SK-N-SH treated with all-trans-retinoic acid at 6 μM for 48 hours (cell line): ENCODE measurements at regions not wholly inside any gene's neighbourhood (a gene's known extent, or its start where the extent isn't known, plus 50 kb on each side); places are given as distances from the start of the nearest gene placed in this dataset.

Source experiments
- ATAC-seq: fragments of 200-7000 bp; cut with Tn5 transposase; 3 replicates; pipeline ENCODE4 v1.9.1; 2020; ENCODE audit warnings: mild to moderate bottlenecking, moderate library complexity
- ARNTL ChIP-seq: fragments of 450-650 bp; formaldehyde crosslinking; IDR thresholded peaks from 2 replicates; pipeline ENCODE4 v1.5.0; 2020; ENCODE audit warnings: low read depth, mild to moderate bottlenecking, moderate library complexity, borderline replicate concordance
- BACH2 ChIP-seq: fragments of 250-450 bp; sonication (Bioruptor Pico); IDR thresholded peaks from 2 replicates; pipeline ENCODE4 v1.9.0; 2021; ENCODE audit warnings: mild to moderate bottlenecking, borderline replicate concordance
- CSDC2 ChIP-seq: fragments of 250-450 bp; sonication (Bioruptor Pico); IDR thresholded peaks from 2 replicates; pipeline ENCODE4 v1.5.0; 2020; ENCODE audit warnings: mild to moderate bottlenecking, moderate library complexity
- PPARA ChIP-seq: fragments of 250-450 bp; sonication (Bioruptor Pico); IDR thresholded peaks from 2 replicates; pipeline ENCODE4 v1.5.0; 2020; ENCODE audit warnings: mild to moderate bottlenecking, borderline replicate concordance
- SNAI2 ChIP-seq: fragments of 250-450 bp; sonication (Bioruptor Pico); IDR thresholded peaks from 2 replicates; pipeline ENCODE4 v1.5.0; 2020; ENCODE audit warnings: mild to moderate bottlenecking, moderate library complexity
- TCF4 ChIP-seq: fragments of 250-450 bp; sonication (Bioruptor Pico); IDR thresholded peaks from 2 replicates; pipeline ENCODE4 v1.8.0; 2021; ENCODE audit warnings: mild to moderate bottlenecking, moderate library complexity, borderline replicate concordance
- TOX ChIP-seq: fragments of 250-450 bp; sonication (Bioruptor Pico); IDR thresholded peaks from 2 replicates; pipeline ENCODE4 v1.8.0; 2021; ENCODE audit warnings: mild to moderate bottlenecking, moderate library complexity, borderline replicate concordance
- ZC3H10 ChIP-seq: fragments of 250-450 bp; sonication (Bioruptor Pico); IDR thresholded peaks from 2 replicates; pipeline ENCODE4 v1.5.1; 2021; ENCODE audit warnings: mild to moderate bottlenecking, moderate library complexity
- ZFP3 ChIP-seq: fragments of 250-450 bp; sonication (Bioruptor Pico); IDR thresholded peaks from 2 replicates; pipeline ENCODE4 v1.5.0; 2020; ENCODE audit warnings: mild to moderate bottlenecking, moderate library complexity
- ZFP30 ChIP-seq: fragments of 450-650 bp; formaldehyde crosslinking; IDR thresholded peaks from 2 replicates; pipeline ENCODE4 v1.5.0; 2022; ENCODE audit warnings: mild to moderate bottlenecking, moderate library complexity
- ZNF565 ChIP-seq: fragments of 450-650 bp; formaldehyde crosslinking; conservative IDR thresholded peaks from 2 replicates; pipeline ENCODE4 v1.5.0; 2020; ENCODE audit warnings: low read depth, mild to moderate bottlenecking, moderate library complexity
- ZNF70 ChIP-seq: fragments of 450-650 bp; formaldehyde crosslinking; IDR thresholded peaks from 2 replicates; pipeline ENCODE4 v1.5.0; 2020; ENCODE audit warnings: mild to moderate bottlenecking, moderate library complexity
- TF ChIP-seq, protein P1 (sequence below): fragments of 250-450 bp; sonication (Bioruptor Pico); IDR thresholded peaks from 2 replicates; pipeline ENCODE4 v1.5.0; 2020; ENCODE audit warnings: mild to moderate bottlenecking, moderate library complexity
- TF ChIP-seq, protein P2 (sequence below): fragments of 250-450 bp; sonication (Bioruptor Pico); IDR thresholded peaks from 2 replicates; pipeline ENCODE4 v1.8.0; 2020; ENCODE audit warnings: mild to moderate bottlenecking, moderate library complexity, borderline replicate concordance
- TF ChIP-seq, protein P3 (sequence below): fragments of 250-450 bp; sonication (Bioruptor Pico); IDR thresholded peaks from 2 replicates; pipeline ENCODE4 v1.8.0; 2021; ENCODE audit warnings: low read depth, mild to moderate bottlenecking, moderate library complexity, borderline replicate concordance
- TF ChIP-seq, protein P4 (sequence below): fragments of 250-450 bp; sonication (Bioruptor Pico); IDR thresholded peaks from 2 replicates; pipeline ENCODE4 v1.5.1; 2020; ENCODE audit warnings: low read depth, mild to moderate bottlenecking, moderate library complexity
- TF ChIP-seq, protein P5 (sequence below): fragments of 250-450 bp; sonication (Bioruptor Pico); IDR thresholded peaks from 2 replicates; pipeline ENCODE4 v1.5.1; 2021; ENCODE audit warnings: mild to moderate bottlenecking, moderate library complexity

DNA sequence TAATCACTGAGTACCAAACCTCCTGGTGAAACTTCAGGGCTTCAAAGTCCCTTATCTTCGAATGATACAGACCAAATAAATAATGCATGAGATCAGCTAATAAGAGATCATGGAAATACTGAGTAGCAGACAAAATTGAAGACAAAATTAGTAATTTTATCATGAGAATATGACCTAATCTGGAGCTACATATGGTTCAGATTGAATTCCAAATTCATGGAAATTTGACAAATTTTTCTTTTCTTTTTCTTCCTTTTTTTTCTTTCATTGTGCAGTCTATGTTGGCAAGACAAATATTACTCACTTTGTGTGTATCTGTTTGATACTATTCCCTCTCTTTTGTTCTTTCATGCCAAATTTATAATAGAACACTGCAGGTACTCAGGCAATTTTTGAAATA, 218.1 kb upstream of the KCNJ16 start (continued):
- TF ChIP-seq, protein P1, sequence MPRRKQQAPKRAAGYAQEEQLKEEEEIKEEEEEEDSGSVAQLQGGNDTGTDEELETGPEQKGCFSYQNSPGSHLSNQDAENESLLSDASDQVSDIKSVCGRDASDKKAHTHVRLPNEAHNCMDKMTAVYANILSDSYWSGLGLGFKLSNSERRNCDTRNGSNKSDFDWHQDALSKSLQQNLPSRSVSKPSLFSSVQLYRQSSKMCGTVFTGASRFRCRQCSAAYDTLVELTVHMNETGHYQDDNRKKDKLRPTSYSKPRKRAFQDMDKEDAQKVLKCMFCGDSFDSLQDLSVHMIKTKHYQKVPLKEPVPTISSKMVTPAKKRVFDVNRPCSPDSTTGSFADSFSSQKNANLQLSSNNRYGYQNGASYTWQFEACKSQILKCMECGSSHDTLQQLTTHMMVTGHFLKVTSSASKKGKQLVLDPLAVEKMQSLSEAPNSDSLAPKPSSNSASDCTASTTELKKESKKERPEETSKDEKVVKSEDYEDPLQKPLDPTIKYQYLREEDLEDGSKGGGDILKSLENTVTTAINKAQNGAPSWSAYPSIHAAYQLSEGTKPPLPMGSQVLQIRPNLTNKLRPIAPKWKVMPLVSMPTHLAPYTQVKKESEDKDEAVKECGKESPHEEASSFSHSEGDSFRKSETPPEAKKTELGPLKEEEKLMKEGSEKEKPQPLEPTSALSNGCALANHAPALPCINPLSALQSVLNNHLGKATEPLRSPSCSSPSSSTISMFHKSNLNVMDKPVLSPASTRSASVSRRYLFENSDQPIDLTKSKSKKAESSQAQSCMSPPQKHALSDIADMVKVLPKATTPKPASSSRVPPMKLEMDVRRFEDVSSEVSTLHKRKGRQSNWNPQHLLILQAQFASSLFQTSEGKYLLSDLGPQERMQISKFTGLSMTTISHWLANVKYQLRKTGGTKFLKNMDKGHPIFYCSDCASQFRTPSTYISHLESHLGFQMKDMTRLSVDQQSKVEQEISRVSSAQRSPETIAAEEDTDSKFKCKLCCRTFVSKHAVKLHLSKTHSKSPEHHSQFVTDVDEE (CRISPR knock-in tag), result no peak
- TF ChIP-seq ZNF565 (CRISPR knock-in tag) (no peak), PPARA (CRISPR knock-in tag) (no peak), SNAI2 (CRISPR knock-in tag) (no peak)

DNA sequence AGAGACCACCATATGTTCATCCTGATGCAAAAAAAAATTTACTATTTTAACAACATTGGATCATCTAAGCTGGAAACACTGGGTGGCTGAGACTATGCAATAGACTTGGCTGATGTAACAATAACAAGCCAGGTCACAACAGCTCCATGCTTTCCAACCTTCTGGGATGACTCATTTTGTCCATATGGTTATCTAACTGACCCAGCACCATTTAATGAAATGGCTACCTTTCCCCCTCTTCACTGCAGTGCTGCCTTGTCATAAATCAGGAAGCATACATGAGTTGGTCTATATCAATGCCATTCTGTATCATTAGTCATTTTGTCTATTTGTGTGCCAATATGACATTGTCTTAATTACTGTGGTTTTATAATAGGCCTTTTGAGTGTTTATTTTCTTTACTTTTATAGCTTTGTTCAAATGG, 217.6 kb upstream of the KCNJ16 start:
- TF ChIP-seq ZNF70 (CRISPR knock-in tag) (no peak), CSDC2 (no peak), TOX (no peak), PPARA (CRISPR knock-in tag) (no peak), ZFP3 (no peak), TCF4 (CRISPR knock-in tag) (no peak)
- TF ChIP-seq, protein P2, sequence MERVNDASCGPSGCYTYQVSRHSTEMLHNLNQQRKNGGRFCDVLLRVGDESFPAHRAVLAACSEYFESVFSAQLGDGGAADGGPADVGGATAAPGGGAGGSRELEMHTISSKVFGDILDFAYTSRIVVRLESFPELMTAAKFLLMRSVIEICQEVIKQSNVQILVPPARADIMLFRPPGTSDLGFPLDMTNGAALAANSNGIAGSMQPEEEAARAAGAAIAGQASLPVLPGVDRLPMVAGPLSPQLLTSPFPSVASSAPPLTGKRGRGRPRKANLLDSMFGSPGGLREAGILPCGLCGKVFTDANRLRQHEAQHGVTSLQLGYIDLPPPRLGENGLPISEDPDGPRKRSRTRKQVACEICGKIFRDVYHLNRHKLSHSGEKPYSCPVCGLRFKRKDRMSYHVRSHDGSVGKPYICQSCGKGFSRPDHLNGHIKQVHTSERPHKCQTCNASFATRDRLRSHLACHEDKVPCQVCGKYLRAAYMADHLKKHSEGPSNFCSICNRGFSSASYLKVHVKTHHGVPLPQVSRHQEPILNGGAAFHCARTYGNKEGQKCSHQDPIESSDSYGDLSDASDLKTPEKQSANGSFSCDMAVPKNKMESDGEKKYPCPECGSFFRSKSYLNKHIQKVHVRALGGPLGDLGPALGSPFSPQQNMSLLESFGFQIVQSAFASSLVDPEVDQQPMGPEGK (CRISPR knock-in tag), result no peak
- TF ChIP-seq, protein P3, sequence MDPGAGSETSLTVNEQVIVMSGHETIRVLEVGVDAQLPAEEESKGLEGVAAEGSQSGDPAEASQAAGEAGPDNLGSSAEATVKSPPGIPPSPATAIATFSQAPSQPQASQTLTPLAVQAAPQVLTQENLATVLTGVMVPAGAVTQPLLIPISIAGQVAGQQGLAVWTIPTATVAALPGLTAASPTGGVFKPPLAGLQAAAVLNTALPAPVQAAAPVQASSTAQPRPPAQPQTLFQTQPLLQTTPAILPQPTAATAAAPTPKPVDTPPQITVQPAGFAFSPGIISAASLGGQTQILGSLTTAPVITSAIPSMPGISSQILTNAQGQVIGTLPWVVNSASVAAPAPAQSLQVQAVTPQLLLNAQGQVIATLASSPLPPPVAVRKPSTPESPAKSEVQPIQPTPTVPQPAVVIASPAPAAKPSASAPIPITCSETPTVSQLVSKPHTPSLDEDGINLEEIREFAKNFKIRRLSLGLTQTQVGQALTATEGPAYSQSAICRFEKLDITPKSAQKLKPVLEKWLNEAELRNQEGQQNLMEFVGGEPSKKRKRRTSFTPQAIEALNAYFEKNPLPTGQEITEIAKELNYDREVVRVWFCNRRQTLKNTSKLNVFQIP, result no peak
- TF ChIP-seq, protein P4, sequence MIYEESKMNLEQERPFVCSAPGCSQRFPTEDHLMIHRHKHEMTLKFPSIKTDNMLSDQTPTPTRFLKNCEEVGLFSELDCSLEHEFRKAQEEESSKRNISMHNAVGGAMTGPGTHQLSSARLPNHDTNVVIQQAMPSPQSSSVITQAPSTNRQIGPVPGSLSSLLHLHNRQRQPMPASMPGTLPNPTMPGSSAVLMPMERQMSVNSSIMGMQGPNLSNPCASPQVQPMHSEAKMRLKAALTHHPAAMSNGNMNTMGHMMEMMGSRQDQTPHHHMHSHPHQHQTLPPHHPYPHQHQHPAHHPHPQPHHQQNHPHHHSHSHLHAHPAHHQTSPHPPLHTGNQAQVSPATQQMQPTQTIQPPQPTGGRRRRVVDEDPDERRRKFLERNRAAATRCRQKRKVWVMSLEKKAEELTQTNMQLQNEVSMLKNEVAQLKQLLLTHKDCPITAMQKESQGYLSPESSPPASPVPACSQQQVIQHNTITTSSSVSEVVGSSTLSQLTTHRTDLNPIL, result no peak
- TF ChIP-seq, all 23 proteins: peak for 0
- no peak for ATAC-seq

DNA sequence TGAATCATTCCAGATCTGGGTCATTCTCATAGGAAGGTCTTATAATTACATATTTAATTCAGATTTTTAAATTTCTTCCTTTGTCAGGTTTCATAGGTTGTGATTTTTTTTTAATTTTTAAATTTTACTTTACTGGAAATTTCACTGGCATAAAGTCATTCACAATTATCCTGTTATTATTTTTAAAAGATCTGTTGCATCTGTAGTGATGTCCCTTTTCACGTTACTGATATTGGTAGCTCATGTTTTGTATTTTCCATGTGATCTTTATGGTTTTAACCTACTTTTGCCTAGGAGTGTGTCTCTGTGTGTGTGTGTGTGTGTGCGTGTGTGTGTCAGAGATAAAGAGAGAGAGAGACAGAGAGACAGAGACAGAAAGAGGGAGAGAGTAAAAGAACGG, 216.6 kb upstream of the KCNJ16 start:
- no peak for ATAC-seq
- TF ChIP-seq PPARA (CRISPR knock-in tag) (no peak), CSDC2 (no peak), ZFP30 (CRISPR knock-in tag) (no peak), BACH2 (no peak), ZFP3 (no peak)
- TF ChIP-seq, protein P5, sequence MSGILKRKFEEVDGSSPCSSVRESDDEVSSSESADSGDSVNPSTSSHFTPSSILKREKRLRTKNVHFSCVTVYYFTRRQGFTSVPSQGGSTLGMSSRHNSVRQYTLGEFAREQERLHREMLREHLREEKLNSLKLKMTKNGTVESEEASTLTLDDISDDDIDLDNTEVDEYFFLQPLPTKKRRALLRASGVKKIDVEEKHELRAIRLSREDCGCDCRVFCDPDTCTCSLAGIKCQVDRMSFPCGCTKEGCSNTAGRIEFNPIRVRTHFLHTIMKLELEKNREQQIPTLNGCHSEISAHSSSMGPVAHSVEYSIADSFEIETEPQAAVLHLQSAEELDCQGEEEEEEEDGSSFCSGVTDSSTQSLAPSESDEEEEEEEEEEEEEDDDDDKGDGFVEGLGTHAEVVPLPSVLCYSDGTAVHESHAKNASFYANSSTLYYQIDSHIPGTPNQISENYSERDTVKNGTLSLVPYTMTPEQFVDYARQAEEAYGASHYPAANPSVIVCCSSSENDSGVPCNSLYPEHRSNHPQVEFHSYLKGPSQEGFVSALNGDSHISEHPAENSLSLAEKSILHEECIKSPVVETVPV (CRISPR knock-in tag), result no peak
- TF ChIP-seq, protein P2 (CRISPR knock-in tag), result no peak

DNA sequence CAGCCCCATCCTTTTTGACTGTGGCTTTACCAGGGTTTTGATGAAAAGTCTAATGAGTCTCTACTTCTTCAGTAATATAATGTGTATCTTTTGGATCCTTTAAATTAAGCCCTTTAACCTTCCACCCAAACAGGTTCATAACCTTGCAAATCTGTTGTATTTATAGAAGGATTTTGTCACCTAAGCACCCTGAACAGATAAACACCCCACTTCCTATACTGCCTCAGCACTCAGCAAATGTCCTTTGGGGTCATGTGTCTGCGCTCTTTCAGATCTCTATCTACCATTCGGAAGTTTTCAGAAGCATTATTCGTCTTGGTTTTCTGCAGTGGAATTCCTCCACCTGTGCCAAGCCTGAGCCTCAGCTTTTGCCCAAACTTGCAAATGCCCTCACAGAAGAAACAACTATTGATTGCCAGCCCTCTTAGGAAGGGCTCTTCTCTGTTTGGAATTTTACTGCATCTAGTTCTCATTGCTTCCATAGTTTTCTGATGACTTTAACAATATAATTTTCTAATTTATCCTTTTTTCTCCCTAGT, 214.8 kb upstream of the KCNJ16 start:
- TF ChIP-seq BACH2, result no peak
- TF ChIP-seq SNAI2 (CRISPR knock-in tag), result no peak
- TF ChIP-seq, protein P3, result no peak
- no peak for TF ChIP-seq ZC3H10 (CRISPR knock-in tag)
- TF ChIP-seq ARNTL (CRISPR knock-in tag), result no peak
- TF ChIP-seq, protein P4, result no peak
- TF ChIP-seq ZNF565 (CRISPR knock-in tag), result no peak

More for the DNA sequence above, 214.8 kb upstream of the KCNJ16 start:
- ATAC-seq, result no peak
